D721Med (cell line): ENCODE measurements at regions not wholly inside any gene's neighbourhood (a gene's known extent, or its start where the extent isn't known, plus 50 kb on each side); places are given as distances from the start of the nearest gene placed in this dataset.

ENCODE experiments used
- DNase-seq: peaks from one replicate; pipeline ENCODE4 v3.0.0; 2011; ENCODE audit warnings: low spot score; ENCODE audit not compliant: insufficient read length
- FAIRE-seq: peaks from 2 replicates; lab custom pipeline; 2011; peaks lifted over from hg19 to GRCh38; lab: Jason Lieb, UNC
- CTCF ChIP-seq: IDR thresholded peaks from 2 replicates; pipeline ENCODE4 v1.5.1; 2012; ENCODE audit warnings: mild to moderate bottlenecking, control low read depth; ENCODE audit not compliant: insufficient read depth; ENCODE audit errors: missing control alignments

- FAIRE-seq (no peak), DNase-seq (no peak)
- no peak for TF ChIP-seq CTCF
Observed at GRCh38 chr2:64344999-64345576, 108.9 kb upstream of the LGALSL start.

- DNase-seq (no peak), FAIRE-seq (no peak)
- TF ChIP-seq CTCF: no peak
Observed at GRCh38 chr2:64345998-64346397, 108.0 kb upstream of the LGALSL start.

DNA sequence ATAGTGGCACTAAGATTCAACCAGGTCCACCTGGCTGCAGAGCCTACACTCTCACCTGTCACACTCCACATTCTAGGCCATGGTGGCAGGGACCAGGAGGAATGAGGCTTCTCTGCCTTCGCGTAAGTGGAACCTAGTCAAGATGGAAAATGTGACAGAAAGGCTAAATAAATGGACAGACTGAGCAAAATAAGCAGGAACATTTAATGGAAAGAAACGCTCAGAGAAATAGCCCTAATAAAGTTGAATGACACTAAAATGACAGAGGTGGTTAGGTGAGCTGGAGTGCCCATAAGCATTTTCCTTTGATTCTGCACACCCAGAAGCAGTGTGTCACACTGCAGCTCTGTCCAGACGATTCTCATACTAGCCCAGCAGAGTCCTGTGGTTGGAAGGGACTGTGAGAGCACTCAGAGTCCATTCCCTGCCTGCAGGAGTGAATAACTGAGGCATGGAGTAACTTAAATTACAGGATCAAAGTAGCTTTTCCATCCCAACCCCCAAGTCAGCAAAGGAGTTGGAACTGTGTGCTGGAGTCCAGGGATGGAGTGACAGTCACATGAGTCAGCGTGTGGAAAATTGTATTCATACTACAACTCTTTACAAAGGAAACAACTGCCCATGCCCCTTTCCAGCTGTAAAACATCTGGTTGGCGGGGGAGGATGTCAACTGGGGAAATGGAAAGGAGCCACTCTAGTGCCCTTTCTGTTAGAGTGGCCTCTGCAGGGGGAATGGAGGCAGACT is 105.4 kb upstream of the LGALSL start:
- no peak for DNase-seq
- FAIRE-seq: no peak
- no peak for TF ChIP-seq CTCF

DNA sequence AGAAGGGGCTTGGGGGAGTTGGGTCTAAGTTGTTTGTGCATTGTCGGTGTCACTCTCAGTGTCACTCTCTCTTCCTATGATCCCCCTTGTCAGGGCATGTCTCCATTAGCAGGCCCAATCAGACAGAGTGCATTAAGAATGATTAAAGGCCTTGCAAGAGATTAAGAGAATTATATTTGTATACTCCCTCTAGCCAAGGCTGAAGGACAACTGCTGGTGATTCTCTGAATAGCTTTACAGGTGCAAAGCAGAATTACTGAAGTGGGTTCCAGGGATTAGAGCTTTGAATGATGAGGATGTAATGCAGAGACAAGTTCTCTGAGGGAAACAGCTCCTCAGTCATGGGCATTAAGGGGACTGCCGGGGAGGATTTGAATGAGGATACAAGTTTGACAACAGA is 104.8 kb upstream of the LGALSL start:
- no peak for TF ChIP-seq CTCF
- peak; percentile 57 for DNase-seq
- FAIRE-seq: peak; percentile 89

- TF ChIP-seq CTCF: no peak
- DNase-seq (no peak), FAIRE-seq (no peak)
Observed at GRCh38 chr2:64350996-64351395, 103.0 kb upstream of the LGALSL start.

- no peak for TF ChIP-seq CTCF
- DNase-seq (no peak), FAIRE-seq (no peak)
Observed at GRCh38 chr2:64352292-64352691, 101.7 kb upstream of the LGALSL start.
